ENCODE measurements at regions not wholly inside any gene's neighbourhood (a gene's known extent, or its start where the extent isn't known, plus 50 kb on each side); places are given as distances from the start of the nearest gene placed in this dataset.

DNA sequence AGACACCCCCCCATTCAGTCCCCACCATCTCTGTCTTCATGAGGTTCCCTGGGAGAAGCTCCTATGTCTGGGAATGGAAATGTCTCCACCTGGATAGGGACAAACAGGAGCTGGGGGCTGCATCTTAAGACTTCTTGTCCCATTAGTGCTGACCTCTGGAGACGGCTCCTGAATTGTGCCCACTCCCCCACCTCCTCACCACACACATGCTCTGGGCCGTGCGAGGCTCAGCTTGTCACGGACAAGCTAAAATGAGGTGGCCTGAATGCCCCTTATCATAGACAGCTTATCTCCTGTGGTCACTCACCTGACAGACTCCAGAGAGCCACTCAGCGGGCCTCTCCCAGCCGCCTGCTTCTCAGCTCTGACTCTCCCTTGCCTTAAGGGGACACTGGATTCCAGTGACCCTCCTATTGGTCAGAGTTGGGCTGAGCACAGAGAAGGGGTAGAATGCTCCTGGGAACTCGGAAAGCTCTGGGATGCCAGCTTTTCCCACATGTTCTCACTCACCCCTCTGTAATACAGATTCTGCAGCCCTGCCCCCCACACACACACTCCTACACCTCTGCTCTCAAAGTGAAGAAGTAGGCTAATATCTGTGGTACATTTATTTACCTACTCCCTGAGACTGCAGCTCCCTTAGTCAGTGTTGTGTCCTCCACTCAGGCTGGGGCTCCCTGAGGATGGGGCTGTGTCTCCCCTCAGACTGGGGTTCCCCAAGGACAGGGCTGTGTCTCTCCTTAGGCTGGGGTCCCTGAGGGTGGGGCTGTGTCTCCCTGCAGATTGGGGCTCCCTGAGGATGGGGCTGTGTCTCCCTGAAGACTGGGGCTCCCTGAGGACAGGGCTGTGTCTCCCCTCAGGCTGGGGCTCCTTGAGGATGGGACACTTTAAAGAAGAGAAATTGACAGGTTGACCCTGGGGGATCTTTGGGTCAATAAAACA is 167.5 kb downstream of the VEGFA start (continued):
- TF ChIP-seq, protein P1, sequence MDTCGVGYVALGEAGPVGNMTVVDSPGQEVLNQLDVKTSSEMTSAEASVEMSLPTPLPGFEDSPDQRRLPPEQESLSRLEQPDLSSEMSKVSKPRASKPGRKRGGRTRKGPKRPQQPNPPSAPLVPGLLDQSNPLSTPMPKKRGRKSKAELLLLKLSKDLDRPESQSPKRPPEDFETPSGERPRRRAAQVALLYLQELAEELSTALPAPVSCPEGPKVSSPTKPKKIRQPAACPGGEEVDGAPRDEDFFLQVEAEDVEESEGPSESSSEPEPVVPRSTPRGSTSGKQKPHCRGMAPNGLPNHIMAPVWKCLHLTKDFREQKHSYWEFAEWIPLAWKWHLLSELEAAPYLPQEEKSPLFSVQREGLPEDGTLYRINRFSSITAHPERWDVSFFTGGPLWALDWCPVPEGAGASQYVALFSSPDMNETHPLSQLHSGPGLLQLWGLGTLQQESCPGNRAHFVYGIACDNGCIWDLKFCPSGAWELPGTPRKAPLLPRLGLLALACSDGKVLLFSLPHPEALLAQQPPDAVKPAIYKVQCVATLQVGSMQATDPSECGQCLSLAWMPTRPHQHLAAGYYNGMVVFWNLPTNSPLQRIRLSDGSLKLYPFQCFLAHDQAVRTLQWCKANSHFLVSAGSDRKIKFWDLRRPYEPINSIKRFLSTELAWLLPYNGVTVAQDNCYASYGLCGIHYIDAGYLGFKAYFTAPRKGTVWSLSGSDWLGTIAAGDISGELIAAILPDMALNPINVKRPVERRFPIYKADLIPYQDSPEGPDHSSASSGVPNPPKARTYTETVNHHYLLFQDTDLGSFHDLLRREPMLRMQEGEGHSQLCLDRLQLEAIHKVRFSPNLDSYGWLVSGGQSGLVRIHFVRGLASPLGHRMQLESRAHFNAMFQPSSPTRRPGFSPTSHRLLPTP (IDR thresholded peaks at IDR 0.05; ENCODE audit: borderline replicate concordance, extremely low read depth, insufficient read length): no peak
- TF ChIP-seq CEBPG (CRISPR knock-in tag; IDR thresholded peaks at IDR 0.05) (no peak), CEBPG (tag; conservative IDR thresholded peaks at IDR 0.05 in 1 of 2, IDR thresholded peaks at IDR 0.05 in 1 of 2) (no peak), ZNF507 (tag; conservative IDR thresholded peaks at IDR 0.05) (no peak), SMARCC2 (IDR thresholded peaks at IDR 0.05; ENCODE audit: low read depth) (no peak; the same call in 1 of the 2 replicates), HNRNPLL (IDR thresholded peaks at IDR 0.05; ENCODE audit: low read depth, low read length, poor library complexity, severe bottlenecking) (no peak), MXI1 (IDR thresholded peaks at IDR 0.05; ENCODE audit: low read depth, low read length) (no peak), STAT5B (CRISPR knock-in tag; IDR thresholded peaks at IDR 0.05) (no peak), ZNF561 (CRISPR knock-in tag; conservative IDR thresholded peaks at IDR 0.05) (0 out of 2 replicates have a peak, but pooled peaks have one; percentile 16), SIN3B (IDR thresholded peaks at IDR 0.05; ENCODE audit: low read depth) (no peak), SMARCB1 (IDR thresholded peaks at IDR 0.05; ENCODE audit: insufficient read length, low read depth) (no peak), MYC (IDR thresholded peaks at IDR 0.05; ENCODE audit: low read depth, low read length) (peak; percentile 85), MYC (CRISPR knock-in tag; IDR thresholded peaks at IDR 0.05; ENCODE audit: borderline replicate concordance, low read depth) (peak; percentile 37; the same call in 1 of the 2 replicates), MEIS2 (IDR thresholded peaks at IDR 0.05; ENCODE audit: partially characterized antibody) (peak; percentile 82), HEY1 (CRISPR knock-in tag; IDR thresholded peaks at IDR 0.05; ENCODE audit: borderline replicate concordance) (no peak)
- TF ChIP-seq, protein P2, sequence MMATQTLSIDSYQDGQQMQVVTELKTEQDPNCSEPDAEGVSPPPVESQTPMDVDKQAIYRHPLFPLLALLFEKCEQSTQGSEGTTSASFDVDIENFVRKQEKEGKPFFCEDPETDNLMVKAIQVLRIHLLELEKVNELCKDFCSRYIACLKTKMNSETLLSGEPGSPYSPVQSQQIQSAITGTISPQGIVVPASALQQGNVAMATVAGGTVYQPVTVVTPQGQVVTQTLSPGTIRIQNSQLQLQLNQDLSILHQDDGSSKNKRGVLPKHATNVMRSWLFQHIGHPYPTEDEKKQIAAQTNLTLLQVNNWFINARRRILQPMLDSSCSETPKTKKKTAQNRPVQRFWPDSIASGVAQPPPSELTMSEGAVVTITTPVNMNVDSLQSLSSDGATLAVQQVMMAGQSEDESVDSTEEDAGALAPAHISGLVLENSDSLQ (IDR thresholded peaks at IDR 0.05): peak; percentile 80
- TF ChIP-seq, protein P3, sequence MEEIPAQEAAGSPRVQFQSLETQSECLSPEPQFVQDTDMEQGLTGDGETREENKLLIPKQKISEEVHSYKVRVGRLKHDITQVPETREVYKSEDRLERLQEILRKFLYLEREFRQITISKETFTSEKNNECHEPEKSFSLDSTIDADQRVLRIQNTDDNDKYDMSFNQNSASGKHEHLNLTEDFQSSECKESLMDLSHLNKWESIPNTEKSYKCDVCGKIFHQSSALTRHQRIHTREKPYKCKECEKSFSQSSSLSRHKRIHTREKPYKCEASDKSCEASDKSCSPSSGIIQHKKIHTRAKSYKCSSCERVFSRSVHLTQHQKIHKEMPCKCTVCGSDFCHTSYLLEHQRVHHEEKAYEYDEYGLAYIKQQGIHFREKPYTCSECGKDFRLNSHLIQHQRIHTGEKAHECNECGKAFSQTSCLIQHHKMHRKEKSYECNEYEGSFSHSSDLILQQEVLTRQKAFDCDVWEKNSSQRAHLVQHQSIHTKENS (CRISPR knock-in tag; IDR thresholded peaks at IDR 0.05): no peak
- TF ChIP-seq, protein P4, sequence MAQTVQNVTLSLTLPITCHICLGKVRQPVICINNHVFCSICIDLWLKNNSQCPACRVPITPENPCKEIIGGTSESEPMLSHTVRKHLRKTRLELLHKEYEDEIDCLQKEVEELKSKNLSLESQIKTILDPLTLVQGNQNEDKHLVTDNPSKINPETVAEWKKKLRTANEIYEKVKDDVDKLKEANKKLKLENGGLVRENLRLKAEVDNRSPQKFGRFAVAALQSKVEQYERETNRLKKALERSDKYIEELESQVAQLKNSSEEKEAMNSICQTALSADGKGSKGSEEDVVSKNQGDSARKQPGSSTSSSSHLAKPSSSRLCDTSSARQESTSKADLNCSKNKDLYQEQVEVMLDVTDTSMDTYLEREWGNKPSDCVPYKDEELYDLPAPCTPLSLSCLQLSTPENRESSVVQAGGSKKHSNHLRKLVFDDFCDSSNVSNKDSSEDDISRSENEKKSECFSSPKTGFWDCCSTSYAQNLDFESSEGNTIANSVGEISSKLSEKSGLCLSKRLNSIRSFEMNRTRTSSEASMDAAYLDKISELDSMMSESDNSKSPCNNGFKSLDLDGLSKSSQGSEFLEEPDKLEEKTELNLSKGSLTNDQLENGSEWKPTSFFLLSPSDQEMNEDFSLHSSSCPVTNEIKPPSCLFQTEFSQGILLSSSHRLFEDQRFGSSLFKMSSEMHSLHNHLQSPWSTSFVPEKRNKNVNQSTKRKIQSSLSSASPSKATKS (CRISPR knock-in tag; IDR thresholded peaks at IDR 0.05): no peak

Measured in K562 (cell line).